ENCODE measurements at regions not wholly inside any gene's neighbourhood (a gene's known extent, or its start where the extent isn't known, plus 50 kb on each side); places are given as distances from the start of the nearest gene placed in this dataset.

DNA sequence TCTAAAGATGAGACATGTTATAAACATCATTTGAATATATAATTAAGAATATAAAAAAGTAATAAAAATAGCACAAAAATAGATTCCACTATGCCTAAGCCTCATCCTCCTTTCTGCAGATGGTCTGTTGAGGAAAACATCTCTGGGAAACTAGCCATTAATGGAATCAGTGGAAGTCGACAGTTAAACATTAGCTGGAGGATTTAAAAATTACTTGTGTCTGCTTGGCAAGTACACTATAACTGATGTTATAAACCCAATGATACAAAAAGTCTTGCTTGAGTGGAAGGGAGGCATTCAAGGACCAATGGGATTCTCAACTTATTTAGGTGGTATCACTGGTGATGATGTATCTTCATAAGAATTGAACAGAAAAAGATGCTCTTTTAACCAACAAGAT lies 1598.3 kb downstream of the PCDH18 start:
- TF ChIP-seq, protein P1, sequence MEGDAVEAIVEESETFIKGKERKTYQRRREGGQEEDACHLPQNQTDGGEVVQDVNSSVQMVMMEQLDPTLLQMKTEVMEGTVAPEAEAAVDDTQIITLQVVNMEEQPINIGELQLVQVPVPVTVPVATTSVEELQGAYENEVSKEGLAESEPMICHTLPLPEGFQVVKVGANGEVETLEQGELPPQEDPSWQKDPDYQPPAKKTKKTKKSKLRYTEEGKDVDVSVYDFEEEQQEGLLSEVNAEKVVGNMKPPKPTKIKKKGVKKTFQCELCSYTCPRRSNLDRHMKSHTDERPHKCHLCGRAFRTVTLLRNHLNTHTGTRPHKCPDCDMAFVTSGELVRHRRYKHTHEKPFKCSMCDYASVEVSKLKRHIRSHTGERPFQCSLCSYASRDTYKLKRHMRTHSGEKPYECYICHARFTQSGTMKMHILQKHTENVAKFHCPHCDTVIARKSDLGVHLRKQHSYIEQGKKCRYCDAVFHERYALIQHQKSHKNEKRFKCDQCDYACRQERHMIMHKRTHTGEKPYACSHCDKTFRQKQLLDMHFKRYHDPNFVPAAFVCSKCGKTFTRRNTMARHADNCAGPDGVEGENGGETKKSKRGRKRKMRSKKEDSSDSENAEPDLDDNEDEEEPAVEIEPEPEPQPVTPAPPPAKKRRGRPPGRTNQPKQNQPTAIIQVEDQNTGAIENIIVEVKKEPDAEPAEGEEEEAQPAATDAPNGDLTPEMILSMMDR (conservative IDR thresholded peaks at IDR 0.05; ENCODE audit: low read depth, low read length), result no peak
- TF ChIP-seq EZH2 (IDR thresholded peaks at IDR 0.05; ENCODE audit: borderline replicate concordance, low read depth, low read length, poor library complexity, severe bottlenecking), result no peak

All from A673 (cell line).